Natural killer cell (primary cell): ENCODE measurements at regions not wholly inside any gene's neighbourhood (a gene's known extent, or its start where the extent isn't known, plus 50 kb on each side); places are given as distances from the start of the nearest gene placed in this dataset.

Experiments used
- ATAC-seq, 3 donors: fragments of 150-1000 bp in 2 of 3; fragments of 200-7000 bp in 1 of 3; cut with Tn5 transposase; 1 replicate in 1 of 3; 2 replicates in 2 of 3; pipeline ENCODE4 v1.10.0; 2021; ENCODE audit warnings: mild to moderate bottlenecking in 2 of 3, moderate library complexity in 2 of 3
- DNase-seq, 2 donors: peaks; one replicate each; pipeline versions ENCODE4 v3.0.0 to v3.0.0-alpha.2; 2013 to 2021; ENCODE audit warnings: mixed read lengths in 1 of 2
- H3K27ac ChIP-seq: one replicate; pipeline ENCODE4 v1.5.1; 2013; ENCODE audit warnings: mild to moderate bottlenecking, low read length
- H3K27me3 ChIP-seq: one replicate; pipeline ENCODE4 v1.6.1; 2013; ENCODE audit warnings: low read length; ENCODE audit not compliant: control insufficient read depth, insufficient read depth
- H3K36me3 ChIP-seq: one replicate; pipeline ENCODE4 v1.6.1; 2013; ENCODE audit warnings: low read length; ENCODE audit not compliant: control insufficient read depth, insufficient read depth
- H3K4me1 ChIP-seq: one replicate; pipeline ENCODE4 v1.6.1; 2013; ENCODE audit warnings: low read length; ENCODE audit not compliant: control insufficient read depth, insufficient read depth
- H3K4me3 ChIP-seq: one replicate; pipeline ENCODE4 v1.5.1; 2013; ENCODE audit warnings: low read length
- H3K9me3 ChIP-seq: one replicate; pipeline ENCODE4 v1.6.1; 2013; ENCODE audit warnings: low read length; ENCODE audit not compliant: control insufficient read depth, insufficient read depth
- H3K27ac Mint-ChIP-seq, 2 donors: one replicate each; pipeline ENCODE4 v1.8.0; 2022; ENCODE audit warnings: mild to moderate bottlenecking in 2 of 2, mixed read lengths in 2 of 2, moderate library complexity in 1 of 2
- H3K27me3 Mint-ChIP-seq, 2 donors: one replicate each; pipeline ENCODE4 v1.8.0; 2022; ENCODE audit warnings: low read depth in 2 of 2, mixed read lengths in 2 of 2
- H3K36me3 Mint-ChIP-seq: one replicate; pipeline ENCODE4 v1.8.0; 2022; ENCODE audit warnings: mixed read lengths
- H3K4me1 Mint-ChIP-seq, 2 donors: one replicate each; pipeline ENCODE4 v1.8.0; 2022; ENCODE audit warnings: mixed read lengths in 2 of 2
- H3K4me3 Mint-ChIP-seq: one replicate; pipeline ENCODE4 v1.8.0; 2022; ENCODE audit warnings: mild to moderate bottlenecking, moderate library complexity, mixed read lengths
- H3K9me3 Mint-ChIP-seq, 2 donors: one replicate each; pipeline ENCODE4 v1.8.0; 2022; ENCODE audit warnings: mixed read lengths in 2 of 2
- CTCF ChIP-seq: fragments of 200-600 bp; IDR thresholded peaks from one replicate; pipeline ENCODE4 v1.8.0; 2022; ENCODE audit warnings: antibody characterized with exemption
- whole genome bisulfite sequencing: methylation state at CpG from one replicate; pipeline ENCODE4 v1.1.7; 2013; ENCODE audit warnings: missing lambda C conversion rate; ENCODE audit not compliant: insufficient coverage; 5-methylcytosine and 5-hydroxymethylcytosine counted together
- intact Hi-C: fragments of 100-400 bp; cut with micrococcal nuclease; formaldehyde crosslinking; loops from one replicate; pipeline ENCODE4 v1.14.2; 2022

GRCh38 chrY:7204456-7204855 is 292.9 kb upstream of the AMELY start:
- no peaks in the 10 kb centered on the region for H3K27me3 ChIP-seq
- H3K9me3 Mint-ChIP-seq: no peaks in the 10 kb centered on the region
- no peak for ATAC-seq

GRCh38 chrY:7182591-7182990 is 271.0 kb upstream of the AMELY start:
- intact Hi-C loops: no loop called here
- H3K9me3 ChIP-seq: peaks cover 11% of the 10 kb centered on the region
- Mint-ChIP-seq H3K36me3 (no peaks in the 10 kb centered on the region), H3K27ac (no peak overlapping the region), H3K9me3 (peaks cover 0 to 8% of the 10 kb centered on the region in 2 donors), H3K4me3 (no peak overlapping the region), H3K4me1 (no peaks in the 10 kb centered on the region), H3K27me3 (no peaks in the 10 kb centered on the region)
- H3K4me1 ChIP-seq: no peaks in the 10 kb centered on the region
- H3K27me3 ChIP-seq: no peaks in the 10 kb centered on the region
- H3K36me3 ChIP-seq: no peaks in the 10 kb centered on the region
- ATAC-seq (no peak), DNase-seq (no peak)
- TF ChIP-seq CTCF: no peak
- H3K4me3 ChIP-seq: no peak overlapping the region
- no peak overlapping the region for H3K27ac ChIP-seq

More at GRCh38 chrY:7204456-7204855, 292.9 kb upstream of the AMELY start:
- WGBS: 54% methylated on average over 4 of the region's 4 CpGs
- intact Hi-C loops: no loop called here
- Mint-ChIP-seq H3K4me3 (no peak overlapping the region), H3K36me3 (no peaks in the 10 kb centered on the region), H3K27ac (no peak overlapping the region), H3K4me1 (peaks cover 0 to 8% of the 10 kb centered on the region in 2 donors), H3K27me3 (no peaks in the 10 kb centered on the region)
- Histone ChIP-seq H3K36me3 (no peaks in the 10 kb centered on the region), H3K4me3 (no peak overlapping the region), H3K4me1 (no peaks in the 10 kb centered on the region), H3K9me3 (no peaks in the 10 kb centered on the region), H3K27ac (no peak overlapping the region)
- no peak for TF ChIP-seq CTCF
- DNase-seq: no peak

- H3K4me3 Mint-ChIP-seq: no peak overlapping the region
- H3K4me1 ChIP-seq: no peaks in the 10 kb centered on the region
- peaks cover 0 to 5% of the 10 kb centered on the region in 2 donors for H3K27me3 Mint-ChIP-seq
- H3K36me3 Mint-ChIP-seq: no peaks in the 10 kb centered on the region
- H3K27me3 ChIP-seq: no peaks in the 10 kb centered on the region
- ATAC-seq (no peak), DNase-seq (no peak)
- no peak for TF ChIP-seq CTCF
- 79% methylated on average over 4 of the region's 5 CpGs for WGBS
- H3K4me3 ChIP-seq: no peak overlapping the region
- no peak overlapping the region for H3K27ac Mint-ChIP-seq
- H3K4me1 Mint-ChIP-seq: peaks cover 0 to 7% of the 10 kb centered on the region in 2 donors
- intact Hi-C loops: no loop called here
- peaks cover 0 to 3% of the 10 kb centered on the region in 2 donors for H3K9me3 Mint-ChIP-seq
- H3K27ac ChIP-seq: no peak overlapping the region
- no peaks in the 10 kb centered on the region for H3K9me3 ChIP-seq
- H3K36me3 ChIP-seq: no peaks in the 10 kb centered on the region
Observed at GRCh38 chrY:7177631-7178030, 266.1 kb upstream of the AMELY start.

- no peaks in the 10 kb centered on the region for H3K27me3 ChIP-seq
- no peak overlapping the region for H3K4me3 ChIP-seq
- no peak for ATAC-seq
- H3K9me3 ChIP-seq: no peaks in the 10 kb centered on the region
- Mint-ChIP-seq H3K27ac (no peak overlapping the region), H3K36me3 (no peaks in the 10 kb centered on the region), H3K27me3 (peaks cover 0 to 3% of the 10 kb centered on the region in 2 donors), H3K9me3 (no peaks in the 10 kb centered on the region), H3K4me1 (no peaks in the 10 kb centered on the region), H3K4me3 (no peak overlapping the region)
- no peaks in the 10 kb centered on the region for H3K36me3 ChIP-seq
- 67% methylated on average over 1 of the region's 1 CpG for WGBS
- intact Hi-C loops: no loop called here
- H3K27ac ChIP-seq: no peak overlapping the region
- DNase-seq: no peak
- TF ChIP-seq CTCF: no peak
- H3K4me1 ChIP-seq: no peaks in the 10 kb centered on the region
Observed at GRCh38 chrY:7169475-7169874, 257.9 kb upstream of the AMELY start.
